Karpas-422 (cell line): ENCODE measurements at regions not wholly inside any gene's neighbourhood (a gene's known extent, or its start where the extent isn't known, plus 50 kb on each side); places are given as distances from the start of the nearest gene placed in this dataset.

ENCODE experiments used
- DNase-seq: peaks from one replicate; pipeline ENCODE4 v3.0.0-alpha.2; 2015
- H2AFZ ChIP-seq: fragments of 200-600 bp; sonication (generic); 2 replicates; pipeline ENCODE4 v1.6.1; 2014; ENCODE audit warnings: antibody characterized with exemption, low read length, mixed read lengths
- H3K27ac ChIP-seq: fragments of 200-600 bp; sonication (generic); 2 replicates; pipeline ENCODE4 v1.5.1; 2014; ENCODE audit warnings: mild to moderate bottlenecking, low read length, moderate library complexity
- H3K27me3 ChIP-seq: fragments of 200-600 bp; sonication (generic); 2 replicates; pipeline ENCODE4 v1.6.1; 2014; ENCODE audit warnings: low read length, mixed read lengths
- H3K36me3 ChIP-seq: fragments of 200-600 bp; sonication (generic); 2 replicates; pipeline ENCODE4 v1.6.1; 2014; ENCODE audit warnings: low read length, mixed read lengths; ENCODE audit not compliant: insufficient read depth
- H3K4me1 ChIP-seq: fragments of 200-600 bp; sonication (generic); 2 replicates; pipeline ENCODE4 v1.6.1; 2014; ENCODE audit warnings: mild to moderate bottlenecking, low read length, mixed read lengths
- H3K4me2 ChIP-seq: fragments of 200-600 bp; sonication (generic); 2 replicates; pipeline ENCODE4 v1.6.1; 2014; ENCODE audit warnings: low read length, low read depth, mild to moderate bottlenecking; ENCODE audit not compliant: poor library complexity, severe bottlenecking
- H3K4me3 ChIP-seq: fragments of 200-600 bp; sonication (generic); 2 replicates; pipeline ENCODE4 v1.5.1; 2014; ENCODE audit warnings: mild to moderate bottlenecking, antibody characterized with exemption, low read length, mixed read lengths
- H3K79me2 ChIP-seq: fragments of 200-600 bp; sonication (generic); 2 replicates; pipeline ENCODE4 v1.6.1; 2014; ENCODE audit warnings: mild to moderate bottlenecking, low read length, mixed read lengths
- H3K9ac ChIP-seq: fragments of 200-600 bp; sonication (generic); 2 replicates; pipeline ENCODE4 v1.6.0; 2014; ENCODE audit warnings: low read length
- H3K9me2 ChIP-seq: fragments of 200-600 bp; sonication (generic), shearing (Covaris generic); replicated peaks from 2 replicates; pipeline ENCODE4 v1.6.0; 2014; ENCODE audit warnings: mild to moderate bottlenecking, low read length, moderate library complexity; ENCODE audit not compliant: insufficient read depth
- H3K9me3 ChIP-seq: fragments of 300-700, 200-600 bp; sonication (generic); 2 replicates; pipeline ENCODE4 v1.6.1; 2014; ENCODE audit warnings: low read length, mixed read lengths
- H4K20me1 ChIP-seq: fragments of 200-600 bp; sonication (generic); 2 replicates; pipeline ENCODE4 v1.6.1; 2014; ENCODE audit warnings: mild to moderate bottlenecking, antibody characterized with exemption, low read length, low read depth; ENCODE audit not compliant: insufficient read depth

GRCh38 chr6:12232821-12233220, 57.3 kb upstream of the EDN1 start:
- DNase-seq = no peak
- H3K27ac ChIP-seq = no peak overlapping the region
- no peaks in the 10 kb centered on the region for H3K9me3 ChIP-seq
- no peaks in the 10 kb centered on the region for H3K79me2 ChIP-seq
- H3K4me1 ChIP-seq = peaks cover 3% of the 10 kb centered on the region; the same call in 1 of the 2 replicates
- no peak overlapping the region for H3K9ac ChIP-seq
- H4K20me1 ChIP-seq = no peaks in the 10 kb centered on the region
- no peaks in the 10 kb centered on the region for H3K27me3 ChIP-seq
- no peak overlapping the region for H2AFZ ChIP-seq
- H3K9me2 ChIP-seq = no peaks in the 10 kb centered on the region
- no peak overlapping the region for H3K4me3 ChIP-seq
- no peak overlapping the region for H3K4me2 ChIP-seq
- H3K36me3 ChIP-seq = no peaks in the 10 kb centered on the region

GRCh38 chr6:12233693-12234571, 56.2 kb upstream of the EDN1 start:
- Histone ChIP-seq H3K4me1 (peaks cover 3% of the 10 kb centered on the region; the same call in 1 of the 2 replicates), H3K36me3 (no peaks in the 10 kb centered on the region), H3K79me2 (no peaks in the 10 kb centered on the region), H3K27ac (no peak overlapping the region), H3K9ac (no peak overlapping the region), H2AFZ (no peak overlapping the region), H3K27me3 (no peaks in the 10 kb centered on the region), H3K4me2 (no peak overlapping the region), H4K20me1 (no peaks in the 10 kb centered on the region), H3K9me3 (no peaks in the 10 kb centered on the region), H3K9me2 (no peaks in the 10 kb centered on the region), H3K4me3 (no peak overlapping the region)
- DNase-seq = peak; percentile 86

- H4K20me1 ChIP-seq = no peaks in the 10 kb centered on the region
Measured at GRCh38 chr6:12235341-12235740, 54.8 kb upstream of the EDN1 start.

GRCh38 chr6:12238219-12238618, 51.9 kb upstream of the EDN1 start:
- Histone ChIP-seq H3K79me2 (no peaks in the 10 kb centered on the region), H3K27ac (no peak overlapping the region), H3K9ac (no peak overlapping the region), H3K4me1 (peaks cover 3% of the 10 kb centered on the region; the same call in 1 of the 2 replicates), H3K36me3 (no peaks in the 10 kb centered on the region), H3K4me2 (no peak overlapping the region), H3K9me2 (no peaks in the 10 kb centered on the region), H3K27me3 (no peaks in the 10 kb centered on the region), H3K4me3 (no peak overlapping the region), H4K20me1 (no peaks in the 10 kb centered on the region), H2AFZ (no peak overlapping the region), H3K9me3 (no peaks in the 10 kb centered on the region)
- DNase-seq = no peak

More at GRCh38 chr6:12235341-12235740, 54.8 kb upstream of the EDN1 start:
- H2AFZ ChIP-seq = no peak overlapping the region
- H3K9me2 ChIP-seq = no peaks in the 10 kb centered on the region
- H3K79me2 ChIP-seq = no peaks in the 10 kb centered on the region
- H3K4me1 ChIP-seq = peaks cover 3% of the 10 kb centered on the region; the same call in 1 of the 2 replicates
- H3K27me3 ChIP-seq = no peaks in the 10 kb centered on the region
- H3K4me2 ChIP-seq = no peak overlapping the region
- no peak overlapping the region for H3K4me3 ChIP-seq
- no peak overlapping the region for H3K9ac ChIP-seq
- no peak for DNase-seq
- H3K9me3 ChIP-seq = no peaks in the 10 kb centered on the region
- H3K36me3 ChIP-seq = no peaks in the 10 kb centered on the region
- H3K27ac ChIP-seq = no peak overlapping the region
